DMS53 (cell line): ENCODE measurements at regions not wholly inside any gene's neighbourhood (a gene's known extent, or its start where the extent isn't known, plus 50 kb on each side); places are given as distances from the start of the nearest gene placed in this dataset.
"Not testable (repeated sequence)": the region's sequence is repeated elsewhere in the genome, so short reads cannot be mapped to it uniquely, and the experiment has no call there.

ENCODE experiments used
- DNase-seq: peaks from one replicate; lab custom pipeline; 2025; lab: John Stamatoyannopoulos, UW

DNA sequence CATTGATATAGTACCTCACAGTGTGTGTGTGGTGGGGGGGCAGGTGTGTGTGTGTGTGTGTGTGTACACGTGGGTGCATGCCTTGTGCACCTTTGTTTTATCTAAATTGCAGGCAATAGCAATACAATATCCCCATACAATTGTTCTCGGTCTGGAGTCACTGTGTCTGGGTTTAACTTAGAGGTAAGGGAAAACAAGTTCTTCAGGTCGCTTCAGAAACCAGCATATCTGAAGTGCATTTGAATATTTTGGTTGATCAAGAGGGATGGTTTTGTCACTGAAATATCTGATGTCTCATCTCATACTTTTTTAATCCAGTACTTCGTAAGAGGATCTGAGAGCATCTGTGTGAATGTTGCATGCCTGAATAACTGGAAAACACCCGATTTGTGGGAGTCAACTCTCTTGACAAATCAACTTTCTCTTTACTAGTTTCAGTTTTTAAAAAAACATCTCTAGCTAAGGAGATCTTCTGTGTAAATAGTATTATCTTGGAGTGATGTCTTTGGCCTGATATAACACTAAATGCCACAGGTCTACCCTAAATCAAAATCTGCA lies 206.8 kb upstream of the NR2F2 start:
- DNase-seq: no peak

DNA sequence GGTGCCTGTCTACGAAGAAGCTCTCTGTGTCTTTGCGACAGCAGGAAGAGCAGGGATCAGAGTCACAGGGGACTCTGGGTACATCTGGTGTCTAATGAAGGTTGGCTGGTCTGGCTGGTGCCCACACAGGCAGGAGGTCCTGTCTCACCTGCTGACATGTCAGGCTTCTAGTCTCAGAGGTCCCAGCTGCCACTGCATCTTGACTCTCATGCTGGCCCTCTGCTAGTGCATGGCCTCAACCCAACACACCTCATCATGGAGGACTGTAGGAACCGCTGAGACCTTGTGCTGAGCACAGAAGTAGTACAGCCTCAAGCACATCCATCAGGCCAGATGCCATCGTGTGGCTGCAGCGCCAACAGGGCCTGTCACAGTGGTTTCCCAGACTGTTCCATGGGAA lies 206.1 kb upstream of the NR2F2 start:
- no peak for DNase-seq

DNA sequence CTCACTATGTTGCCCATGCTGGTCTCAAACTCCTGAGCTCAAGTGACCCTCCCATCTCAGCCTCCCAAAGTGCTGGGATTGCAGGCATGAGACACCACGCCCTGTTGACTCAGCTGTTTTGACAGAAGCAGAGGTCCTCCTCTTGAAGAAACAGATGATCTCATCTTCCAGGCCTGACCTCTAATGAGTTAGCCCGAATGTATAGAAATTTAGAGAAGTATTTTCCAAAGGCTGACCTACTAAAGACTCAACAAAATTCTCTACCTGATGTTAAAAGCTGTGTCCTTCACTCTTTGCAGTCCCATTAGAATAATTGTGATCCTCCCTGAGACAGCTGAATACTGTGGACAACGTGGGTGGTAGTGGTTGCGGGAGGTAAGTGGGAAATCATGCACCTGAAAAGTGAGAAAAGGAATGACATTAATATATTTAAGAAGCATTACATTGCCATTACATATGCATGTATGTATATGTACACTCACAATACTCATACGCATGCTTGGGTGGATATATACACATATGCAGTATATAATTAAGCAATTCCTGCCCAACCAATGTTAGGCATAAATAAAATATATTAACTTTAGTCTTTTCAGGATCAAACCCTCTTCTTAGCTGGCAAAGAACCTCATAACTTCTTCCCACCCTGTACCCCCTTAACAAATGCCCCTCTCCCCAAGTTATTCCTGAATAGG lies 204.6 kb upstream of the NR2F2 start:
- no peak for DNase-seq

DNA sequence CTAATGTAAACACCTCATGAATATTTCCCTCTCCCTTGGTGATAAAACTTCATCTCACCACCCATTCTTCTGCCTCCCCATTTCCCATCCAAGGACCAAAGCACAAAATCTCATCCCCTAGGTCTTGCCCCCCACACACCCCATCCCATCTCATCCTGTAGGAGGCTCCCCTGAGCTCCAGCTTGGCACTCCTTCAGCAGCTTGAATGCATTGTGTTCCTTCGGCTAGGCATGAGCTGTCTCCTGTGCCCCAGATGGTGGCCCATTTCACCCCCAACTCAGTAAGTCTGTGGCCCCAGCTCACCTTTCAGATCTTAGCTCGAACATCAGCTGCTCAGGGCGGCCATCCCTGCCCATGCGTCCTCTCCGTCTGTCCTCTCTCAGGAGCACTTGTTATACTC lies 203.6 kb upstream of the NR2F2 start:
- DNase-seq: no peak

DNA sequence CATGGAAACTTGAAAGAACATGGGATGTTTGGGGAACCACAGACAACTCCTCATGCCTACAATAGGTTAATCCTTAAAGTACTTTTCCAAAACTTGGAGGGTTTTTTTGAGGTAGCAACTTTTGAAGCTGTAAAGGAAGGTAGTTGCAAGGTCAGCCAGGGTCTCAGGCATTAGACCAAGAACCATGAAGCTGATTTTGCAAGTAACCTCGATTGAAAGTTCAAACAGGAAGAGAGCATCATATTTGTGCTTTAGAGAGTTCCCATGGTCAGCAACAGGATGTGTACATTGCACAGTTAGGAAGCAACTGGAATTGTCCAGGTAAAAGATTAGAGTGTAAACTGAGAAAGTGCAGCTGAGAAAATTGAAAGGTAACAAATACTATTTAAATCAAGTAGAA lies 199.8 kb upstream of the NR2F2 start:
- no peak for DNase-seq

DNA sequence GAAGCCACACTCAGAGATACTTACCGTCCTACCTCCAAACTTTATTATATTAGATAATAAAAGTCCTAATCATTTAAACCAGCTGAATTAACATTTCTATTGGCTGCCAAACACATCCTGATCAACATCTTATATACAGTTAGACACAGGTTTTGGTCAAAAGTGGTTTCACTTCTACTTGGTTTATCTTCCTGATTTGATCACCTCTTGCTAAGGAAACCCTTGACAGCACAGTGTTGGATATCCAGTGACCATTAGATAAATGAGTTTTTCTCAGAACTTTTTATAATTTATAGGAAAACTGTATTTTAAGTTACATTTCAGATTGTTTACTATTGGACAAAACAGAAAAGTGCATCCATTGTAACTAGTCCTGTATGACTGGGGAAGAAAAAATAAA lies 198.4 kb upstream of the NR2F2 start:
- DNase-seq: no peak

DNA sequence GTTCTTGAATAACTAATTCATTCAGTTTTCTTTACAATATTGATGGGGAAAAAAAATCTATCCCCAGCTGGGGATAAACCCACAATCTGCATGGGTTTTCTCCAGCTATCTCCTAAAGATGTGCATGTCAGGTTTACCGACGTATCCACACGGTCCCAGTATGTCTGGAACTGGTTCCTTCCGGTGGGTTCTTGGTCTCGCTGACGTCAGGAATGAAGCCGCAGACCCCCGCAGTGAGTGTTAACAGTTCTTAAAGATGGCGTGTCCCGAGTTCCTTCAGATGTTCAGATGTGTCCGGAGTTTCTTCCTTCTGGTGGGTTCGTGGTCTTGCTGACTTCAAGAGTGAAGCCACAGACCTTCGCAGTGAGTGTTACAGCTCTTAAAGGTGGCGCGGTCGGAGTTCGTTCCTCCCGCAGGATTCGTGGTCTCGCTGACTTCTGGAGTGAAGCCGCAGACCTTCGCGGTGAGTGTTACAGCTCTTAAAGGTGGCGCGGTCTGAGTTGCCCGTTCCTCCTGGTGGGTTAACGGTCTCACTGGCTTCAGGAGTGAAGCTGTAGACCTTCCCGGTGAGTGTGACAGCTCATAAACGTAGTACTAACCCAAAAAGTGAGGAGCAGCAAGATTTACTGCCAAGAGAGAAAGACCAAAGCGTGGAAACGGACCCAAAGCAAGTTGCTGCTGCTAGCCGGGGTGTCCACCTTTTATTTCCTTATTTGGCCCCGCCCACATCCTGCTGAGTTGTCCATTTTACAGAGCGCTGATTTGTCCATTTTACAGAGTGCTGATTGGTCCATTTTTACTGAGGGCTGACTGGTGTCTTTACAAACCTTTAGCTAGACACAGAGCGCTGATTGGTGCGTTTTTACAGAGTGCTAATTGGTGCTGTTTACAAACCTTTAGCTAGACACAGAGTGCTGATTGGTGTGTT lies 195.1 kb upstream of the NR2F2 start:
- DNase-seq: no peak

DNA sequence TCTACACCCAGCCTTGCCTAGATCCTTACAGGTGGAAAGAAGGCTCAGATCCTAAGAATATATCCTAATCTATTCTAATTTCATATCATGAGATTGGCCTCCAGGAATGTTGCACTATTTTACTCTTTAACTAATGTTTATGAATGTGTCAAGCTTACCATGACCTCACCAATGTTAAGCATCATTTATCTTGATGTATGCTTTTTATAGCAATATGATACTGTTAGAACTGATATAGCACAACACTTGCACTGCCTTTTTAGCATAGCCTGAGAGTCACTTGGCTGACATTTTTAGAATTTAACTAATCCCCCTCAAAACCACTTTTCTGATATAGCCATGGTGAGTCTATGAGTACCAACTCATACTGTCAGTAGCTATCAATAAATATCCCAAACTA lies 191.5 kb upstream of the NR2F2 start:
- no peak for DNase-seq

DNA sequence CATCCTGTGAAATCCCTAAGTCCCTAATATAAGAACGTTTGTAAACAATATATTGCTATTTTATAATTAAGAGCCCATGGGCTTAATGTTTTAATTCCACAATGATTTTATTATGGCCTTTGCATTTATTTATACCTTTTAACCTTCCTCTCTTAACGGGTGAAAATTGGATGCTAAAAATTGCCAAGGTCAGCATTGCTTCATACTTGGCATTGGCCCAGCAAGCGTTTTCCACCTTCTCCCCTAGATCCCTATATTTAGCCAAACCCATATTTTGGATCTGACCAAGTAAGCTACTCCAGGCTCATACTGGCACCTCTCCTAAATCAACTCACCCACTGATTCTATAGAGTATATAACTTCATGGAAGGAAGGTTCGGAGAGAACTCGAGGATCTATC lies 188.0 kb upstream of the NR2F2 start:
- DNase-seq: no peak

DNA sequence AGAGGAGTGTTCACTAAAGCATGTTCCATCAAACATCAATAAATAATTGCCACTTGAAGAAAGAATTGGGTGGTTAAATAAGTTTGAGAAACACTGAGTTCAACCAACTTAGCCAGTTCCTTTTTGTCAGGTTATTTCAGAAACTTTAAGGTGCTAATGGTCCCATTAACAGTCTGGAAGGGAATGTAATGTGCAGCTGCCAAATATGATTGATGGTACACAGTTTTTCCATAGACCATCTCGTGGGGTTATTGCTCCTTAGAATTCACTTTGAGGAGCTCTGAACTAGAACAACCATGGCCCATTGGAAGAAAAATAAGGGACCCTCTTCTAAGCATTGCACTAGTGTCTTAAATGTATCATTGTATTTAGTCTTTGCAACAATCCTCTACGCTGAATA lies 185.8 kb upstream of the NR2F2 start:
- DNase-seq: no peak

DNA sequence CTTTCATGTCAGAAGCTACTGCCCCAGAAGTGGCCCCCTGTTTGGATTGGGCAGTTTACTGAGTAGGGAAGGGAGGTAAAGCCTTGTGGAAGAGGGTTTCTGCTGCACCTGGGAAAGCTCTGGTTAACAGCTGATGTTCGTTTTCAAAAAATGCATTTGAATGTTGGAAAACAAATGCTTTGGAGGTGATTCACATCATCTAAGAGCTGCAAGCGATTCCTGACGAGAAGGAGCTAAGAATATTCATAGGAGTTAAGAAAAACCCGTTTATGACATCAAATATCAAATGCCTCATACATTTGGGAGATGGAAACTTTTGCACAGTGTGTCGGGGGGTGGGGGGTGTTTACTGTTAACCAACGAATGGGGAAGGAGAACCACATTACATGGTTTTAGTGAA lies 183.8 kb upstream of the NR2F2 start:
- no peak for DNase-seq

DNA sequence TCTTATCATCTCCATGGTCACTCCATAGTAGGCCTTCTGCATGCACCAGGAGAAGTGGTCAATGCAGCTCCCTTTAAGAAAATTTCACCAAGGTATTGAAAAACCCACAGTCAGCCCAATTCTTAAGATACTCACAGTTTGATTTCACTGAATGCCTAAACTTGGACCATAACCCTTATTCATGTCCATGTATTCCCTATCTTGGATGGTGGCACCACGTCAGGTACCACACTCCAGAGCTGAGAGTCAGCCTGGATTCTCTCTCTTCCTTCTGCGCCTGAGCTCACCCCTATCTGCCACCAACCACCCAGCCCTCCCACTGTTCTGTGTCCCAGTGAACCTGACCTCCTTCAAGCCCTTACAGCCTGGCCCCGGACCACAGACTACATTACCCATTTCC lies 183.2 kb upstream of the NR2F2 start:
- DNase-seq: no peak

DNA sequence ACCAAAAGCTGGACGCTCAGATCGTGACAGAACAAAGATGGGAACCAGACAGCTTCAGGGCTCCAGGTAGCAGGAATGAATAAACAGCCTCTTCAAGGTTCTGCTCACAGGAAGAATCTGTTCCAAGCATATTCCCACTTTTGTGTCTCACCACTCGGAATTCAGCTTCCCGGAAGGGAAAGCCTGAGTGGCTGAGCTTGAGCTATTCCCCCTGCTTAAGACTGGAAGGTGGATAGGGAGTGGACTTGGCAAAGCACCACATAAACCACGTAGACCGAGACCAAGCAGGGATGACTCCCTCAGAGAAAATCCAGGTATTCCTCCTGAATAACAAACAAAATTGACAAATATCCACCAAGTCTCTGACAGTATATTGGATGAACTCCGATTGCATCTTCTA lies 180.2 kb upstream of the NR2F2 start:
- DNase-seq: no peak

DNA sequence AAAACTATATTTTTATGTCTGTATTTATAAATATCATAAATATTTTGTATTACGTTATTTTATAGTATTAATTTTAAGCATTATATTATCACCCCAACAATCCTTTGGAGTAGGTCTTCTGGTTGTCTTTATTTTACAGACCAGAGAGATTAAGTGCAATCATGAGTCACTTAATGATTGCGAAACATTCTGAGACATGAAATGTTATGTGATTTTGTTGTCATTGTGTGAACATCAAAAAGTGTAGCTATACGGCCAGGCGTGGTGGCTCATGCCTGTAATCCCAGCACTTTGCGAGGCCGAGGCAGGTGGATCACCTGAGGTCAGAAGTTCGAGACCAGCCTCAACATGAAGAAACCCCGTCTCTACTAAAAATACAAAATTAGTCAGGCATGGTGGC lies 178.8 kb upstream of the NR2F2 start:
- DNase-seq: not testable (repeated sequence)

DNA sequence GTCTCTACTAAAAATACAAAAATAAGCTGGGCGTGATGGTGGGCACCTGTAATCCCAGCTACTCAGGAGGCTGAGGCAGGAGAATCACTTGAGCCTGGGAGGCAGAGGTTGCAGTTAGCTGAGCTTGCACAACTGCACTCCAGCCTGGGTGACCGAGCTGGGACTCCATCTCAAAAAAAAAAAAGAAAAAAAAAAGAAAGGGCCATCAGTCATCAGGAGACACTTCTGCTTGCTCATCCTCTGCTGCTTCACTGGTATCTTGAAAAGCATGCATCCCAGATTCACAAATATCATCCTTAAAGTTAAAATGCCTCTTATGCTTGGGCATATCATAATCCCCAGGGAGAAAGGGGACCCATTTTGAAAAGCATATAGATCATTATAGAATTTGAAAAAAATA lies 176.6 kb upstream of the NR2F2 start:
- DNase-seq: no peak

DNA sequence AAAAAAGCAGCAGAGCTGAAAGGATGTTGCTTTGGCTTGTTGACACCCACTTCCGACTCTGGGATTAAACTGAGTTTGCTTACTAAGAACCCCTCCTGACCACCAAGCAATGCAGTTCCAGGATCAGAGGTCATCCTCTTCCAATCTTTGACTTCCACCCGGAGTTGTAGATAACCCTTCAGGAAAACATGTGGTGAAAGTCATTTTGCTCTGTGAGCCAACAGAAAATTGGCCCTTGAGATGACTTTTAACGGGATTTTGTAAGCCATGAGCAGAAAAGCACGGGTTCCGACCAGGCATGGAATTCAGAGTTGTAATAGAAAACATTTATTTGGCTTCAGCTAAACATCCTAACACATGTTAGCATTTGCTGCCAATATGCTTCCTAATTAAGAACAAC lies 171.6 kb upstream of the NR2F2 start:
- DNase-seq: no peak

DNA sequence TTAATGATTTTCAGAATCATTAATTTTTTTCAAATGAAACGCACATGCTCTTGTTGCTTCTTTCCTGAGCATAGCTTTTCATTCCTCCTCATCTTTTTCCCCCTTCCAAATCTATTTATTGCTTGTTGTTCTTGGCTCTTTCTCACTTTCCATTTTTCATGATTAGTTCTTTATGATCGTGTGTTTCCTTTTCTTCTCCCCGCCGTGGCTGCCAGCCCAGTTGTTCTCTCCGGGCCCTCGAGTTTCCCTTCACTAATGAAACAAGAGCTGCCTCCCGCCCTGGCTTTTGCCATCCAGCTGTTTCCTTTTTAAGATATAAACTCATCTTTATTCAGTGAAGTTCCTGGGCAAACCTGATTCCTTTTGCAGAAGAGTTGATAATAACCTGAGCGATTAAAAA lies 170.2 kb upstream of the NR2F2 start:
- DNase-seq: no peak

DNA sequence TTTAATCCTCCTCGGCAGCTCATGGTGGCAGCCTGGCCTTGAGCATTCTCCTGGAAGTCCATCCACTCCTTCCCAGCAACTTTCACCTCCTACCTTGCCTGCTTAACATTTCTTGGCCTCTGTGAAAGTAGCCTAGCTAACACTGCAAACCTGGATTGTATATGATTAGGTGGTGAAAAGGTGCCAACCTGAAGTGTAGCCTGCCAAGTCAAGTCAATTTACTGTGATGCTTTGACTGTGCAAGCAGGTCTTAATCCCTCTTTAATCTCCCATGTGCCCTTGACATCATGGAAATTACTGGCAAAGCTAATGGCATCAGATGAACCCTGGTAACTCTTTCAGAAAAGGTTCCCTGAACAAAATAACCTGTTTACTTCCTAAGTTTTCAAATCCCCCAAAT lies 169.7 kb upstream of the NR2F2 start:
- DNase-seq: no peak

DNA sequence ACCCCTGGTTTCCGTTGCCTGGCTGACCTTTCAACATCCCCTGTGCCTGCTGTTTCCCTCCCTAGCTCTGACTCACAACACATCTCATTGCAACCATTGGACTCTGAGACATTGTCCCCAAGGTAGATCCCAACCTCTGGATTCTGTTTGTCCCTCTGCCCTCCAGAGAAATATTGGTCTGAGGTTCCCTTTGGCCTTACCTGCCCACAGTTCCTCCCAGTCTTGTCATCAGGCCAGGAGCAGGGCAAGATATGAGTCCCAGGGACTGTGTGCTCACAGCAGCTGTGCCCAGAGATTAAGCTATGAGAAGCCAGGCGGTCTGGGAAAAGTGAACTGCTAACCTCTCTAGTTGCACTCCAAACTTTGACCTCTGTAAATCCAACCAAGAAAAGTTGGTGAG lies 168.2 kb upstream of the NR2F2 start:
- DNase-seq: no peak

DNA sequence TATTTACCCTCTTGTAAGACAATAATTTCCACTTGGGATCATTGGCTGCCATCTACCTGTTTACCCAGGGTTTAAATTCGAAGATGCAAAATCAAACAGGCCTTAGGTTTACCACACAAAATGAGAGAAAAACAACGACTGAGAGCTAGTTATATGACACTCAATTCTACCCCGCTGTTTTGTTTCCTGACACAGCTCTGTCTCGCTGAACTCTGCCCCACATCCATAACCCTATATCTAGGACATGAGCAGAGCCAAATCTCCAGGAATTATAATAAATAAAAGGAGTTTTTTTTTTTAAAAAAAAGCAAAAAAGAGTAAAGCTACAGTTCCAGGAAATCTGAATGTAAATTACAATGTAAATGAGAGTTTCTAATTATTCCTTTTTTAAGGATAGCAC lies 165.4 kb upstream of the NR2F2 start:
- DNase-seq: no peak

DNA sequence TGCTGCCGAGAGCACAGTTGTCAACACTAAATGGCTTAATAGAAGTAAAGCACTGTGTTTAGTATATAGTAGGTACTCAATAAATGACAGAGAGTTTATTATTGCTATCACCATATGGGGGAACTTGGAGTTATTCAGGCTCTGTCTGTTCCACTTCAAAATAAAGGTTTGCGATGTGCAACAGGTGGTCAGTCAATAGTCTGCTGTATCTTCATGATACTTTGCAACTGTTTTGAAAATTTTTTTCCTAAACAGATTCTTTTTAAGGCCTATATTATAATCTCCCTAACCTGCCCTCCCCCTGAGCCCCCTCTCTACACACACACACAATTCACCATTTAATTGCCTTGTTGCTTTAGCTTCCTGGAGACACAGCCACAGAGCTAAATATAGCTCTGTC lies 164.7 kb upstream of the NR2F2 start:
- no peak for DNase-seq

DNA sequence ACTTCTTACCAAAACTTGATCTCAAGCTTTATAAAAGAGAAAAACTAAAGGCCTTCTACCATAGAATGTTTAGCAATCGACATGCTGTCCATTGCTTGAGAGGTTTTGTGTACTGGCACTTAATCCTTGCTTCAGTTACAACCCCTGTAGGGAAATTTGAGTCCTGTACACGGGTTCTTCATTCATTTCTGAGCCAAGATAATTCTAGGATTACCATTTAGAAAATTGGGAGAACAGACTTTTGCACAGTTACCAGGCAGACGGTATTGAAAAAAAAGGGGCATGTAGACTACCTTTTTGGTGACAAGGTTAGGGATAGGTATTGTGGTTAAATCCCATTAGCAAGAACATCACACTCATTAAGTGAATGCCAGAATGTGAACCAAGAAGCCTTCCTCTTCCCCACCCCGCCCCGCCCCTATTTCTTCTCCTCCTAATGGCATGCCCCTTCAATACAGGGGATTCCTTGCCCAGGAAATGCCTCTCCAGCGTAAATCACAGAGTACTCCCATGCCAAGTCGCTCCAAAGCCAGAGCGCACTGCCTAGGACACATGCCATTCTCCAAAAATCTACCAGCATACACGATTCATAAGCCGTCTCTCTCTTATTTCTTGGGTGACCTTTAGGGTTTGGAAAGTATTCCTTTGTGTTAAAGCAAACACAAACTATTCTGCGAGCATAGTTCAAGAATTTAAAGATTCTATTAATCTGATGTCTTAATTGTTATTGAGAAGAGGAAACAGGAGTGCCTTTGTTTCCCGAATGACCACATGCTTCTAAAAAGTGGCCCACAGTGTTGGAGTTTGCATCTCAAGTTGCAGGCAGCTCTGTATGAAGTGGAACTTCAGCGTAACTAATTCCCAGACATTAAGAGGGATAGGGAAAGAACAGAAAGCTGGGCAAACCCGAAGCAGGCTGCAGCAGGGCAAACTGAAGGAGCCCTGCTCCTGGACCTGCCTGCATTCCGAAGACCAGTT lies 164.0 kb upstream of the NR2F2 start:
- DNase-seq: no peak
